Stimulated activated CD8-positive, alpha-beta memory T cell treated with anti-CD3 and anti-CD28 coated beads, Interleukin-7, amount 100 ng/mL, for 24 hours (primary cell): ENCODE measurements at regions not wholly inside any gene's neighbourhood (a gene's known extent, or its start where the extent isn't known, plus 50 kb on each side); places are given as distances from the start of the nearest gene placed in this dataset.

Source experiments
- DNase-seq: peaks from one replicate; pipeline ENCODE4 v3.0.0-alpha.2; 2020; ENCODE audit warnings: low read depth

- DNase-seq = no peak
Measured at GRCh38 chr3:10763817-10764258, 52.2 kb upstream of the SLC6A11 start.

GRCh38 chr3:10764259-10765051 lies 51.6 kb upstream of the SLC6A11 start:
- DNase-seq = no peak

- DNase-seq = no peak
Measured at GRCh38 chr3:10766049-10766705, 49.9 kb upstream of the SLC6A11 start.
